ENCODE measurements at regions not wholly inside any gene's neighbourhood (a gene's known extent, or its start where the extent isn't known, plus 50 kb on each side); places are given as distances from the start of the nearest gene placed in this dataset.

- TF ChIP-seq, protein P1, sequence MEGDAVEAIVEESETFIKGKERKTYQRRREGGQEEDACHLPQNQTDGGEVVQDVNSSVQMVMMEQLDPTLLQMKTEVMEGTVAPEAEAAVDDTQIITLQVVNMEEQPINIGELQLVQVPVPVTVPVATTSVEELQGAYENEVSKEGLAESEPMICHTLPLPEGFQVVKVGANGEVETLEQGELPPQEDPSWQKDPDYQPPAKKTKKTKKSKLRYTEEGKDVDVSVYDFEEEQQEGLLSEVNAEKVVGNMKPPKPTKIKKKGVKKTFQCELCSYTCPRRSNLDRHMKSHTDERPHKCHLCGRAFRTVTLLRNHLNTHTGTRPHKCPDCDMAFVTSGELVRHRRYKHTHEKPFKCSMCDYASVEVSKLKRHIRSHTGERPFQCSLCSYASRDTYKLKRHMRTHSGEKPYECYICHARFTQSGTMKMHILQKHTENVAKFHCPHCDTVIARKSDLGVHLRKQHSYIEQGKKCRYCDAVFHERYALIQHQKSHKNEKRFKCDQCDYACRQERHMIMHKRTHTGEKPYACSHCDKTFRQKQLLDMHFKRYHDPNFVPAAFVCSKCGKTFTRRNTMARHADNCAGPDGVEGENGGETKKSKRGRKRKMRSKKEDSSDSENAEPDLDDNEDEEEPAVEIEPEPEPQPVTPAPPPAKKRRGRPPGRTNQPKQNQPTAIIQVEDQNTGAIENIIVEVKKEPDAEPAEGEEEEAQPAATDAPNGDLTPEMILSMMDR (IDR thresholded peaks at IDR 0.05; ENCODE audit: poor library complexity, severe bottlenecking): no peak
- TF ChIP-seq EZH2 (IDR thresholded peaks at IDR 0.05; ENCODE audit: borderline replicate concordance, insufficient read depth, low read length, poor library complexity, severe bottlenecking) (no peak), POLR2AphosphoS5 (IDR thresholded peaks at IDR 0.05) (no peak), EP300 (conservative IDR thresholded peaks at IDR 0.05; ENCODE audit: poor library complexity, severe bottlenecking) (no peak), TAF1 (IDR thresholded peaks at IDR 0.05; ENCODE audit: low read depth) (no peak), MXI1 (conservative IDR thresholded peaks at IDR 0.05; ENCODE audit: poor library complexity, severe bottlenecking) (no peak)
Measured at GRCh38 chr17:79141578-79142355, 67.1 kb downstream of the ENGASE start.

Measured in neural cell (in vitro differentiated cells).